ENCODE measurements at regions not wholly inside any gene's neighbourhood (a gene's known extent, or its start where the extent isn't known, plus 50 kb on each side); places are given as distances from the start of the nearest gene placed in this dataset.

DNA sequence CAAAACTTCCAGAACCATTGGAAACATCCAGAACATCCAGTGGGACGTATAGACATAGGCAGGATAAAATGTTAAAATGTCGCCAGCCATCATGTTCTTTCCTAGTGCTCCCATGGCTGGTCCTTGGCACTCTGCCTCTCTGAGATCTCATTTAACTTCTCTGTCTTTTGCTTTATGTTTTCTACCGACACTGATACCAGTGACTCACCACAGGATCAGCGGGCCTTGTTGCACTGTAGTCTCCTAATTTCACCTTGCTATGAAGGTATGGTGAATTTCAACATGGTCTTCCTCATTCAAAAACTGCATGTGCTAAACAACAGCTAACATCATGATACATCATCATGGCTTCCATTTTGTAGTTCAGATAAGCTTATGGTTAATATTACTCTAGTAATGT lies 521.0 kb upstream of the IGFBP7 start:
- POLR2A ChIA-PET = no interaction called here
- Mint-ChIP-seq H3K36me3 (no peaks in the 10 kb centered on the region), H3K9me3 (peaks cover 0 to 12% (median 4%) of the 10 kb centered on the region in 11 donors), H3K4me3 (no peak overlapping the region), H3K27ac (no peak overlapping the region), H3K4me1 (no peaks in the 10 kb centered on the region), H3K27me3 (no peaks in the 10 kb centered on the region)
- DNase-seq (no peak), ATAC-seq (no peak)
- H3K4me1 ChIP-seq (ENCODE audit: control insufficient read depth in 2 of 2, insufficient read depth in 2 of 2, low read length in 2 of 2) = no peaks in the 10 kb centered on the region
- H3K36me3 ChIP-seq (ENCODE audit: control insufficient read depth in 2 of 3, insufficient read depth in 3 of 3, low read length in 3 of 3) = no peaks in the 10 kb centered on the region
- CTCF ChIA-PET = no interaction called here
- H3K4me3 ChIP-seq (ENCODE audit: low read length) = no peak overlapping the region
- no peak overlapping the region for H3K27ac ChIP-seq (ENCODE audit: low read depth, low read length)
- intact Hi-C loops (cut with micrococcal nuclease) = no loop called here
- no peaks in the 10 kb centered on the region for H3K27me3 ChIP-seq (ENCODE audit: control insufficient read depth in 2 of 2, insufficient read depth in 2 of 2, low read length in 2 of 2)
- no peaks in the 10 kb centered on the region for H3K9me3 ChIP-seq (ENCODE audit: control insufficient read depth in 2 of 3, low read length in 3 of 3)

DNA sequence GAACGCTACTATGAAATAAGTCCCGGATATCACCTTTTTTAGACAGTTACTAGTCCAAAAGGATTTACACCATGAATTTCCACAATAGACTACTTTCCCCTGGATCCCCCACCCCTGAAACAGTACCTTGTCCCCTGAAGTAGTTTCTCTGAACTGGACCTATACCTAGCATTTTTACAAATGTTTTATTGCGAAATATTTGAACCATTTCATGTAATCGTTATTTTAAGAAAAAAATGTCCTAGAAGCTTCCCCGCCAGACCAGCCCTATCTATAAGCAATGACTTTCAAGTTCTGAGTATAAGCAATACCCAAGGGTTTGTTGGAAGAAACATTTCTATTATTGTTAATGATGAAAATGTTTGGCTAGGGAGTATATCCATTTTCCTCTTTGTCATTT lies 517.8 kb upstream of the IGFBP7 start:
- CTCF ChIA-PET = no interaction called here
- H3K27me3 ChIP-seq (ENCODE audit: control insufficient read depth in 2 of 2, insufficient read depth in 2 of 2, low read length in 2 of 2) = no peaks in the 10 kb centered on the region
- Mint-ChIP-seq H3K9me3 (peaks cover 0 to 21% (median 9%) of the 10 kb centered on the region in 11 donors), H3K27me3 (no peaks in the 10 kb centered on the region), H3K4me1 (no peaks in the 10 kb centered on the region), H3K27ac (no peak overlapping the region), H3K36me3 (no peaks in the 10 kb centered on the region), H3K4me3 (no peak overlapping the region)
- H3K27ac ChIP-seq (ENCODE audit: low read depth, low read length) = no peak overlapping the region
- no peak overlapping the region for H3K4me3 ChIP-seq (ENCODE audit: low read length)
- H3K9me3 ChIP-seq (ENCODE audit: control insufficient read depth in 2 of 3, low read length in 3 of 3) = peaks cover 0 to 4% (median 0%) of the 10 kb centered on the region in 3 experiments
- H3K36me3 ChIP-seq (ENCODE audit: control insufficient read depth in 2 of 3, insufficient read depth in 3 of 3, low read length in 3 of 3) = no peaks in the 10 kb centered on the region
- intact Hi-C loops (cut with micrococcal nuclease) = no loop called here
- H3K4me1 ChIP-seq (ENCODE audit: control insufficient read depth in 2 of 2, insufficient read depth in 2 of 2, low read length in 2 of 2) = no peaks in the 10 kb centered on the region
- POLR2A ChIA-PET = no interaction called here
- DNase-seq = no peak
- ATAC-seq = no peak

DNA sequence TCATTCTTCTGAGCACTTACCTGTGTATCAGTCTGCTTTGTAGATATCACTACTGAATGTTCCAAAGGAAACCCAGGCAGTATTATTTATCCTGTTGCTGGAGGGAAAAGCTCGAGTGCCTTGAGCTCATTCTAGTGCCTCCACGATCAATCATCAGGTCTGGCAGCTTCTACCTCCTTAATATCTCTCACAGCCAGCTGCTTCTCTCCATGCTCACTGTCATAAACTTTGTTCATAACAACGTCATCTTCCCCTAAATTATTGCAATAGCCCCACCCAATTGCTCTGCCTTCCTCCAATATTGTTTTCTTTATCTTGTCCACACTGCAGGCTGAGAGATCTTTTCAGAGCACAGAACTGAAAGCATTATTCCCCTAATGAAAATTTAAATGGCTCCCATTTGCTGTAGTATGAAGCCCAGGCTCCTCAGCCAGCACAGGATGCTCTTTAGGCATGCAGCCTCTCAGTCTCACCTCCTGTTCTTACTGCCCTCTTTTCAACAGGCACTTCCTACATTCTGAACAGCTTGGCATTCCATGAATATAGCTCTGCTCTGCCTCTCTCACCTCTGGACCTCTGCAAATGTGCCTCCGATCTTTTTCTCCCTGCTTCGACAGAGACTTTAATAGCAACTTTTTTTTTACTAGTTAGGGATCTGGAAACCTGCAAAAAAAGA lies 504.2 kb upstream of the IGFBP7 start:
- DNase-seq (no peak), ATAC-seq (no peak)
- Mint-ChIP-seq H3K27ac (no peak overlapping the region), H3K9me3 (peaks cover 0 to 11% (median 0%) of the 10 kb centered on the region in 11 donors), H3K27me3 (no peaks in the 10 kb centered on the region), H3K4me1 (peaks cover 0 to 2% (median 0%) of the 10 kb centered on the region in 7 donors), H3K4me3 (no peak overlapping the region), H3K36me3 (no peaks in the 10 kb centered on the region)
- H3K27ac ChIP-seq (ENCODE audit: low read depth, low read length) = no peak overlapping the region
- H3K27me3 ChIP-seq (ENCODE audit: control insufficient read depth in 2 of 2, insufficient read depth in 2 of 2, low read length in 2 of 2) = no peaks in the 10 kb centered on the region
- H3K9me3 ChIP-seq (ENCODE audit: control insufficient read depth in 2 of 3, low read length in 3 of 3) = no peaks in the 10 kb centered on the region
- ChIA-PET POLR2A (no interaction called here), CTCF (no interaction called here)
- H3K36me3 ChIP-seq (ENCODE audit: control insufficient read depth in 2 of 3, insufficient read depth in 3 of 3, low read length in 3 of 3) = no peaks in the 10 kb centered on the region
- intact Hi-C loops (cut with micrococcal nuclease) = no loop called here
- H3K4me1 ChIP-seq (ENCODE audit: control insufficient read depth in 2 of 2, insufficient read depth in 2 of 2, low read length in 2 of 2) = no peaks in the 10 kb centered on the region
- H3K4me3 ChIP-seq (ENCODE audit: low read length) = no peak overlapping the region

DNA sequence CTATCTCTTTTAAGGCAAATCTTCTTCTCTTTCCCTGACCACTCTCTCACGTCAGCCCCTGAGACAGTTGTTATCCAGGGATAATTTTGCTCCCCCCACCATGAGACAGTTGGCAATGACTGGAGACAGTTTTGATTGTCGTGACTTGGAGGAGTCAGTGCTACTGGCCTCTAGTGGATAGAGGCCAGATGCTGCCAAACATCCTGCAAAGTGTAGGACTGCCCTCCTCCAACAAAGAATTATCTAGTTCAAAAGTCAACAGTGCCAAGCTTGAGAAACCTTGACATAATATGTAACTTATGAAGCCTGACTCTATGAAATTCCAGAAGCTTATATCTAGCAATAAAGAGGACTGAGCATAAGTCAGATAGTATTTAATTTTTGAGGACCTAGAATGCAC lies 502.1 kb upstream of the IGFBP7 start:
- ATAC-seq = no peak
- Mint-ChIP-seq H3K4me1 (peaks cover 0 to 2% (median 0%) of the 10 kb centered on the region in 7 donors), H3K4me3 (no peak overlapping the region), H3K36me3 (no peaks in the 10 kb centered on the region), H3K27ac (no peak overlapping the region), H3K27me3 (no peaks in the 10 kb centered on the region), H3K9me3 (peaks cover 0 to 11% (median 0%) of the 10 kb centered on the region in 11 donors)
- no peaks in the 10 kb centered on the region for H3K36me3 ChIP-seq (ENCODE audit: control insufficient read depth in 2 of 3, insufficient read depth in 3 of 3, low read length in 3 of 3)
- H3K4me3 ChIP-seq (ENCODE audit: low read length) = no peak overlapping the region
- DNase-seq = no peak
- intact Hi-C loops (cut with micrococcal nuclease) = no loop called here
- CTCF ChIA-PET = no interaction called here
- H3K27me3 ChIP-seq (ENCODE audit: control insufficient read depth in 2 of 2, insufficient read depth in 2 of 2, low read length in 2 of 2) = no peaks in the 10 kb centered on the region
- no peaks in the 10 kb centered on the region for H3K4me1 ChIP-seq (ENCODE audit: control insufficient read depth in 2 of 2, insufficient read depth in 2 of 2, low read length in 2 of 2)
- POLR2A ChIA-PET = no interaction called here
- no peaks in the 10 kb centered on the region for H3K9me3 ChIP-seq (ENCODE audit: control insufficient read depth in 2 of 3, low read length in 3 of 3)
- H3K27ac ChIP-seq (ENCODE audit: low read depth, low read length) = no peak overlapping the region

DNA sequence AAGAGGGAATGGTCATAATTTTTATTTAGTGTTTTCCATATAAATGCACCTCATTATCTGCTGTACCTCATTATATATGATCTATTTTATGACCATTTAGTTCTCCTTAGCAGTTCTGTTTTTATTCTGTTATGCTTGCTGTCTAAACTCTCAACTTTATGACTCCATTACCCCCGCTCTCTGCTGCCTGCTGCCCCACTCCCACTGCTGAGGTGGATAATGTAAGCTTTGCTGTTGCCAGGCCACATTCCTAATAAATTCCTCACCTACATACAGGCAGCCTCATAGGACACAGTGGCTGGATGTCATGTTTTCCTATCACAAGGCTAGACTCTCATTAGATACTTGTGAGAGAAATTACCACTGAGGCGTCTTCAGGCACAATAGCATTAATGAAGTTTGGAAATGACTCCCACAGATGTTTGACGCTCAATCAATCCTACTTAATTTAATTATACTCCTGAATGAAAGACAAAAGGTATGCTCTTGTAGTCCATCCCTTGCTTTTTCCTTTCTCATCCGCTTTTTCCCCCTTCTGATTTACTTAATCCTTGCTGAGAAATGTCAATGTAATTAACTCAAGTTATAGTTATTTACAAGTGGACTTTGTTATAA lies 497.5 kb upstream of the IGFBP7 start:
- Histone ChIP-seq H3K4me1 (ENCODE audit: control insufficient read depth in 2 of 2, insufficient read depth in 2 of 2, low read length in 2 of 2) (no peaks in the 10 kb centered on the region), H3K36me3 (ENCODE audit: control insufficient read depth in 2 of 3, insufficient read depth in 3 of 3, low read length in 3 of 3) (no peaks in the 10 kb centered on the region), H3K9me3 (ENCODE audit: control insufficient read depth in 2 of 3, low read length in 3 of 3) (no peaks in the 10 kb centered on the region), H3K27me3 (ENCODE audit: control insufficient read depth in 2 of 2, insufficient read depth in 2 of 2, low read length in 2 of 2) (no peaks in the 10 kb centered on the region), H3K27ac (ENCODE audit: low read depth, low read length) (no peak overlapping the region), H3K4me3 (ENCODE audit: low read length) (no peak overlapping the region)
- ChIA-PET CTCF (no interaction called here), POLR2A (no interaction called here)
- DNase-seq = no peak
- intact Hi-C loops (cut with micrococcal nuclease) = loop anchor here in 1 of 2 donors (2.0 kb wide), 1 partner anchor 49 kb away; no protein-coding TSS in a partner anchor
- Mint-ChIP-seq H3K4me1 (peaks cover 0 to 2% (median 0%) of the 10 kb centered on the region in 7 donors), H3K27ac (no peak overlapping the region), H3K27me3 (no peaks in the 10 kb centered on the region), H3K9me3 (peaks cover 0 to 10% (median 0%) of the 10 kb centered on the region in 11 donors), H3K36me3 (no peaks in the 10 kb centered on the region), H3K4me3 (no peak overlapping the region)
- no peak for ATAC-seq

DNA sequence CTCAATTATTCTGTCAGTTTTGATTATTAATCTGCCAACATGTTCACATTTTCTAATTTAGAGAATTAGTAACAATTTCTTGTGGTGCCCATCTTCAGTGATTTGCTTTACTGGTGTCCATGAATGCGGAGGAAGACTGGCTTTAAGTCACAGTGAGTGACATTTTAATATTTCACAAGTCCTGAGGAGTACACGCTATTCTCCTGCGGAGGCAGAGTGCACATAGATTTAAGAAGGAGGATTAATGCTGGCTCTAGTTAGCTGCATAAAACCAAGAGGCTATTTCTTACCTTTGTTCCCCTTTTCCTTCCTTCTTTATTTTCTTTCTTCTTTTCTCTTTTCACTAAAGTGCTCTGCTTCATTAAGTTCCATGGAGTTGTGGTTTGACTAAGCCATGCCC lies 495.2 kb upstream of the IGFBP7 start:
- ChIA-PET CTCF (no interaction called here), POLR2A (no interaction called here)
- Mint-ChIP-seq H3K36me3 (no peaks in the 10 kb centered on the region), H3K27ac (no peak overlapping the region), H3K9me3 (peaks cover 0 to 10% (median 2%) of the 10 kb centered on the region in 11 donors), H3K4me3 (no peak overlapping the region), H3K4me1 (peaks cover 0 to 2% (median 0%) of the 10 kb centered on the region in 7 donors), H3K27me3 (no peaks in the 10 kb centered on the region)
- Histone ChIP-seq H3K27ac (ENCODE audit: low read depth, low read length) (no peak overlapping the region), H3K36me3 (ENCODE audit: control insufficient read depth in 2 of 3, insufficient read depth in 3 of 3, low read length in 3 of 3) (no peaks in the 10 kb centered on the region), H3K4me1 (ENCODE audit: control insufficient read depth in 2 of 2, insufficient read depth in 2 of 2, low read length in 2 of 2) (no peaks in the 10 kb centered on the region), H3K27me3 (ENCODE audit: control insufficient read depth in 2 of 2, insufficient read depth in 2 of 2, low read length in 2 of 2) (no peaks in the 10 kb centered on the region), H3K4me3 (ENCODE audit: low read length) (no peak overlapping the region), H3K9me3 (ENCODE audit: control insufficient read depth in 2 of 3, low read length in 3 of 3) (no peaks in the 10 kb centered on the region)
- intact Hi-C loops (cut with micrococcal nuclease) = no loop called here
- DNase-seq (no peak), ATAC-seq (no peak)

DNA sequence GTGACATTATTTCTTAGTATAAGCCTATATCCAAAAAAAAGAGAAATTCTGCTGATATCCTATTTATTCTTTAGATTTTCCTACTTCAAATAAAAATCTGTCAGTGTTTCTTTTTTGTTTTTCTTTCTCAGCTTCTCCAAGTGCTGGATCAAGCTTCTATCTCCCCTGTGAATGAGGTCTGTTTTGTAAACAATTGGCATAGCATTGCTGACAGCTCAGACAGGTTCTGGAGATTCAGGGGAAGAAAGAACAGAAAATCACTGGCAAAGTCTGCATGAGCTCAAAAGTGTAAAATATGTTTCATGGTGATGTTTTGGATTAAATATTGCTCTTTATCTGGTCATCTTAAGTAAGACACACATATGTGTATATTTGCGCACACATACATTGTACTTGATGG lies 492.0 kb upstream of the IGFBP7 start:
- no peak overlapping the region for H3K4me3 Mint-ChIP-seq
- DNase-seq (no peak), ATAC-seq (no peak)
- Histone ChIP-seq H3K4me3 (ENCODE audit: low read length) (no peak overlapping the region), H3K27me3 (ENCODE audit: control insufficient read depth in 2 of 2, insufficient read depth in 2 of 2, low read length in 2 of 2) (no peaks in the 10 kb centered on the region), H3K4me1 (ENCODE audit: control insufficient read depth in 2 of 2, insufficient read depth in 2 of 2, low read length in 2 of 2) (no peaks in the 10 kb centered on the region), H3K36me3 (ENCODE audit: control insufficient read depth in 2 of 3, insufficient read depth in 3 of 3, low read length in 3 of 3) (no peaks in the 10 kb centered on the region), H3K27ac (ENCODE audit: low read depth, low read length) (no peak overlapping the region), H3K9me3 (ENCODE audit: control insufficient read depth in 2 of 3, low read length in 3 of 3) (no peaks in the 10 kb centered on the region)
- H3K36me3 Mint-ChIP-seq = no peaks in the 10 kb centered on the region
- peaks cover 0 to 7% (median 2%) of the 10 kb centered on the region in 11 donors for H3K9me3 Mint-ChIP-seq
- POLR2A ChIA-PET = no interaction called here
- no peaks in the 10 kb centered on the region for H3K4me1 Mint-ChIP-seq
- no peaks in the 10 kb centered on the region for H3K27me3 Mint-ChIP-seq
- no peak overlapping the region for H3K27ac Mint-ChIP-seq
- CTCF ChIA-PET = no interaction called here
- intact Hi-C loops (cut with micrococcal nuclease) = no loop called here

All from naive thymus-derived CD4-positive, alpha-beta T cell (primary cell).